Activated T-cell treated with anti-CD3 and anti-CD28 coated beads, Interleukin-2, amount 50 U/mL, for 72 hours (primary cell): ENCODE measurements at regions not wholly inside any gene's neighbourhood (a gene's known extent, or its start where the extent isn't known, plus 50 kb on each side); places are given as distances from the start of the nearest gene placed in this dataset.

Experiments
- ATAC-seq, 2 donors: fragments of 150-1000 bp; cut with Tn5 transposase; replicated peaks in 1 of 2; 2 replicates each; pipeline ENCODE4 v1.10.0; 2021; ENCODE audit warnings: moderate library complexity in 2 of 2, mild to moderate bottlenecking in 1 of 2
- DNase-seq, 2 donors: peaks; one replicate each; pipeline ENCODE4 v3.0.0; 2021 to 2022; ENCODE audit warnings: mixed read lengths in 1 of 2
- H3K27ac Mint-ChIP-seq: one replicate; pipeline ENCODE4 v1.8.0; 2022; ENCODE audit warnings: mild to moderate bottlenecking, moderate library complexity, mixed read lengths
- H3K27me3 Mint-ChIP-seq: one replicate; pipeline ENCODE4 v1.8.0; 2022; ENCODE audit warnings: low read depth, mixed read lengths
- H3K36me3 Mint-ChIP-seq, 2 donors: one replicate each; pipeline ENCODE4 v1.8.0; 2022; ENCODE audit warnings: mixed read lengths in 2 of 2, mild to moderate bottlenecking in 1 of 2; ENCODE audit not compliant: insufficient read depth in 2 of 2
- H3K4me1 Mint-ChIP-seq: one replicate; pipeline ENCODE4 v1.8.0; 2022; ENCODE audit warnings: low read depth, mixed read lengths
- H3K4me3 Mint-ChIP-seq, 2 donors: one replicate each; pipeline ENCODE4 v1.8.0; 2022; ENCODE audit warnings: mild to moderate bottlenecking in 2 of 2, mixed read lengths in 2 of 2, moderate library complexity in 2 of 2
- H3K9me3 Mint-ChIP-seq, 2 donors: one replicate each; pipeline ENCODE4 v1.8.0; 2022; ENCODE audit warnings: mixed read lengths in 2 of 2

DNA sequence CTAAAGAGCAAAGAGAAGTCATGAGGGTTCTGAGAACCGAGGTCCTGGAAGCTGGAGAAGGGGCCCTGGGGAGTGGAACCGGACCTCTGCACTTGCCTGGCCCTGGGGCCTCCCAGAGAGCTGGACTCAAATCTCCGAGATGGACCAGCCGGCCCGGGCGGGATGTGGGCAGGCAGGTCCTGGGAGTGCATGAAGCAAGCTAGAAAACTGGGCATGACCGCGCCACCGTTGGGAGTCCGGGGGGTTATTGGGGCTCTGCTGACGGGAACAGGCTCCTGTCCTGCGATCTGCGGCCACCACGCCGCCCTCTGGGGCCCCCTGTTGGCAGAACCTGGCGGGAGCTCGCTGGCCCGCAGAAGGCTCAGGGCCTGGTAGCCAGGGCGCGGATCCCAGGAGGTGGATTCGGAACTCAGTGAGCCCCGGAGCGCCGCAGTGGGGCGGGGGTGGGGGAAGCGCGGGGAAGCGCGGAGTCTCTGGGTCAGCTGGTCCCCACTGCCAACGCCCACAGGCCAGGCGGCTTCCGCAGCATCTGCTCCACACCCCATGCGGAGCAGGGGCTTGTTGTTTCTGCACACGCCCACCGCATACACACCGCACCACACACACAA lies 150.6 kb downstream of the ERCC6L2 start:
- Mint-ChIP-seq H3K9me3 (peaks cover 0 to 6% of the 10 kb centered on the region in 2 donors), H3K36me3 (peaks cover 8 to 9% of the 10 kb centered on the region in 2 donors), H3K27ac (peak overlapping the region; percentile 86), H3K4me3 (peak overlapping the region; percentile 37 to 63), H3K4me1 (peaks cover 34% of the 10 kb centered on the region), H3K27me3 (peaks cover 49% of the 10 kb centered on the region)
- ATAC-seq (no peak), DNase-seq (peak; percentile 37 to 39)

DNA sequence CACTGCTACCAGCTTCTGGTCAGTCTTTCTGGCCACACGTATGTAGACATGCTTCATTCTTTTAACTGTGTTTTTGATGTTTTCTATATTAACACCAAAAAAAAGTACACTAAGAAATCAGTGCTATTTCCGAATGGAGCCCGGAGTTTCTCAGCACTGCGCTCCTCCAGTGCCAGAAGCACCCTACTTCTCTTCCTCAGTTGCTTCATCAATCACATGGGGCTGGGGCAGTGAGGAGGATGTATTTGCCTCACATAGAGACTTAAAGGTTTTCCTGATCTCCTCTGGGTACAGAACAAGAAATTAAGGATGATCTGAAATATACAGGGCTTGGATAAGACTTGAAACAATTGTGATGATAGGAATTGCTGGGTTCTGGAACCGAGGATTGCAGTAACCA lies 148.0 kb downstream of the ERCC6L2 start:
- Mint-ChIP-seq H3K4me3 (peak overlapping the region; percentile 77 to 90), H3K9me3 (peaks cover 0 to 4% of the 10 kb centered on the region in 2 donors), H3K27ac (peak overlapping the region; percentile 30), H3K27me3 (peaks cover 44% of the 10 kb centered on the region), H3K36me3 (peaks cover 8 to 9% of the 10 kb centered on the region in 2 donors), H3K4me1 (peaks cover 55% of the 10 kb centered on the region)
- ATAC-seq (no peak), DNase-seq (no peak)

DNA sequence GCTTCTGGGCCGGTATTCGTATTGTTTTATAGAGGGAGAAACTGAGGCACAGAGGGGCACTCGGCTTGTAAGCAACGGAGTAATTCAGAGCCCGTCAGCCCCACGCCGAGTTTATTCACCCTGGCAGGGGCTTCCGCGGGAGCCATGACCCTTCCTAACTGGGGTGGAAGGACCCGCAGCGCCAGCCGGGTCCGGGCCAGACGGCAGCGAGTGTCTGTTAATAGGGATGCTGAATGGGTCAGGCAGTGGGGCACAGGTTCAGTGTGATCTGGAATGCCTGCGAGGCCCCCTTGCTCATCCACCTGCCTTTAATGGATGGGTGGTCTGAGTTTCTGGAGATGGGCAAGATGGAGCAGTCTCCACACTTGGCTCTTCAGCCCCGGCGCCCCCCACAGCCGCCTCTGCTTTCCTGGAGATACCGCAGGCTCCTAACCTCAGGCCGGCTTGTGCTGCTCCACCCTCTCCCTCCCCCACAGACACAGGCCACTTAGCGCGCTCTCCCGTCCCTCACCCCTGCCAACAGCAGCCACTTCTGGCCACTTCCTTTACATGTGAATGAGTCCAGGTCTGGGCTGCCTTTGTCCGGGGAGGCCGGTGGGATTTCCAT lies 147.1 kb downstream of the ERCC6L2 start:
- Mint-ChIP-seq H3K27ac (peak overlapping the region; percentile 79), H3K4me1 (peaks cover 56% of the 10 kb centered on the region), H3K27me3 (peaks cover 35% of the 10 kb centered on the region), H3K4me3 (peak overlapping the region; percentile 87 to 90), H3K36me3 (peaks cover 8 to 9% of the 10 kb centered on the region in 2 donors), H3K9me3 (peaks cover 0 to 4% of the 10 kb centered on the region in 2 donors)
- peak; percentile 37 to 41 for ATAC-seq
- DNase-seq, result peak; percentile 60 to 61

DNA sequence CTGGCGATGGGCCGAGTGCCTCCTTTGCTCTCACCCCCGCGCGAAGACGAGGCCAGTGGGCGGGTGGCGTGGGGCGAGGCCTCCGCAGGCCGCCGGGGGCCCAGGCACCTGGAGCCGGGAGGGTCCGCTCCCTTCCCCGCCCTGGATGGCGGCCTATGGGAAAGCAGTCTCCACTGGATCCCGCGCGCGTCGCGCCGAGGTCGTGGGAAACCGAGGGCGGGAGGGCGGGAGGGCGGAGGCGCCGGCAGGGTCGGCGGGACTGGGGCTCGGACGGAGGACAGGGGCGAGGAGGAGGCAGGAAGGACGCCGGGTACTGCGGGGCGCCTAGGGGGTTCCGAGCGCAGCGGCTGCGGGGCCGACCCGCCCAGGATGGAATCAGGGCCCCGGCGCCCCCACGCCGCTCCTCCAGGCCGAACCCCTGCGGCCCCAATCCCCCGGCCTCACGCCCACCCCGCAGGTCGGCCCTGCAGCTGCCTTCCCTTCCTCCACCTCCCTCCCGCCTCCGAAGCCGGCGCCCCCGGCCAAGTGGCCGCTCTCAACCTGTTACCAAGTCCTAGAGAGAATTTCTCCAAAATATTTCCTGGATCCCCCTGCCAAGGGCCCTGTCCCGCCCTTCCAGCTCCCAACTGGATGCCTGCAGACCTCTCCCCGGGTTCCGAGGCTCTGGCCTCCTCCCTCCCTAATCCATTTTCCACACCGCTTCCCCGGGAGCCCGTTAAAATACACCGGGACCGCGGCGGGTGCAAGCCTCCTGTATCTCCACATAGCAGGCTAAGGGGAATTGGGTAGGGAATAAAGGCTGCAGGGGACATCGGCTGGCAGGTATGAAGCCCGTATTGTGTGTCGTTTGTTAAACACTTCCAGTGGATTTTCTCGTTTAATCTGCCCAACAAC lies 146.3 kb downstream of the ERCC6L2 start:
- ATAC-seq (peak; percentile 21 to 34), DNase-seq (no peak)
- H3K4me3 Mint-ChIP-seq, result peak overlapping the region; percentile 87 to 90
- H3K36me3 Mint-ChIP-seq, result peaks cover 7 to 8% of the 10 kb centered on the region in 2 donors
- peaks cover 0 to 4% of the 10 kb centered on the region in 2 donors for H3K9me3 Mint-ChIP-seq
- peak overlapping the region; percentile 79 for H3K27ac Mint-ChIP-seq
- peaks cover 31% of the 10 kb centered on the region for H3K27me3 Mint-ChIP-seq
- peaks cover 60% of the 10 kb centered on the region for H3K4me1 Mint-ChIP-seq

DNA sequence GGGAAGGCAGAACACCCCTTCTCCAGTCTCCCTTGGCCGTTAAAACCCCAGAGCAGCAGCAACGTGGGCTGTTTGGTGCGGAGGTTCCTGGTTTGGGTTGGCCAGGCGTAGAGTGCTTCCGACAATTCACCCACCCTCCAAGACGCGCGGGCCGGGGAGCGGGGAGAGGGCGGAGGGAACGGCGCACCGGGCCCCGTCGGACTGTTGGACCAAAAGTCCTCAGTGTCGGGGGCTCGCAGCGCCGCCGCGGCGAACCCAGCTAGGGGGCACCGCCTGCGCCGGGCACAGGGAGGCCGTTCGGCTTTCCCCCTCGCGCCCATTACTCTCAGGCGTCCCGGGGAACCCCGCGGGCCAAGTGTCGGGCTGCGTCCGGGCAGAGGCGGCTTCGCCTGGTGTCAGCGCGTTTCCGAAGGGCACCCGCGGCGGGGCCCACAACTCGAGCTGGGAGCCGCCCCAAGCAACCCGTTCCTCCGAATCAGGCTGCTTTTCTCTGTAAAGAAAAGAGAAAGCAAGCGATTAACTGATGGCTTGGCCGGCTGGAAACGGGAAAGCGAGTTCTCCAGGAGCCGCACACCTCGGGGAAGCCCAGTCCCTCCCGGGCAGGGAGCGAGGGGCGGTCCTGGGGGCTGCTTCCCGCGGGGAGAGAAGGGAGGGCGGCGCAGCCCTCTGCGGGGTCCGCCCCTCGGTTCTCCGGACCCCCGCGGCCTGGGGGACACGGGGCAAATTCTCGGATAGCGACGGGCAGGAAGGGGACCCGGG lies 145.5 kb downstream of the ERCC6L2 start:
- peaks cover 3 to 5% of the 10 kb centered on the region in 2 donors for H3K36me3 Mint-ChIP-seq
- peak overlapping the region; percentile 78 for H3K27ac Mint-ChIP-seq
- ATAC-seq, result peak; percentile 54 to 58
- peaks cover 24% of the 10 kb centered on the region for H3K27me3 Mint-ChIP-seq
- DNase-seq, result peak; percentile 70 to 71
- H3K4me1 Mint-ChIP-seq, result peaks cover 64% of the 10 kb centered on the region
- H3K9me3 Mint-ChIP-seq, result no peaks in the 10 kb centered on the region
- peak overlapping the region; percentile 88 to 92 for H3K4me3 Mint-ChIP-seq

DNA sequence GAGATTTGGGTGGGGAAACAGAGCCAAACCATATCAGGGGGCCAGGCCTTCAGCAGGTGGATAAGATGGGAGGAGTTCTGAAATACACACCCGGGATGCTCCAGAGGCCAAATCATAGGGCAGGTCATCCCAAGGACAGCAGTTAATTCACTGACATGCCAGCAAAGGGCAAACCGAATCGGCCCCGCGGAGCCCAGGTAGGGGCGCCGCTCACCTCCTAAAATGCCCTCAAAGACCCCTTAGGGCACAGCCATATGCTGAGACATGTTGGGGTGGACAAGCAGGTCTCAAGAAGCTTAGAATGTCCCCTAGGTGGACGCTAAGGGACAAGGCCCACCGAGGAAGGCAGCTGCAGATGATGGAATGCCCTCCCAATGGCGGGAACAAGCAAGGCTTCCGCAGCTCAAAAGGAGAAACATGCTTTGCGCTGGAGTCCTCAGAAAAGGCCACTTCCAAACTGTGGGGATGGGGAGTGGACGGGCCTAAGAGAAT lies 144.9 kb downstream of the ERCC6L2 start:
- H3K27ac Mint-ChIP-seq, result peak overlapping the region; percentile 83
- peaks cover 0 to 6% of the 10 kb centered on the region in 2 donors for H3K36me3 Mint-ChIP-seq
- peaks cover 18% of the 10 kb centered on the region for H3K27me3 Mint-ChIP-seq
- H3K4me1 Mint-ChIP-seq, result peaks cover 71% of the 10 kb centered on the region
- peak overlapping the region; percentile 88 to 92 for H3K4me3 Mint-ChIP-seq
- H3K9me3 Mint-ChIP-seq, result no peaks in the 10 kb centered on the region
- DNase-seq, result no peak
- ATAC-seq, result no peak
